ENCODE measurements at regions not wholly inside any gene's neighbourhood (a gene's known extent, or its start where the extent isn't known, plus 50 kb on each side); places are given as distances from the start of the nearest gene placed in this dataset.

GRCh38 chr1:88371436-88372023 lies 312.5 kb upstream of the PKN2 start:
- intact Hi-C loops (cut with DNase I): no loop called here
- Histone ChIP-seq H3K27me3 (no peaks in the 10 kb centered on the region), H3K36me3 (no peaks in the 10 kb centered on the region), H3K27ac (no peak overlapping the region), H3K9me3 (no peaks in the 10 kb centered on the region), H3K4me3 (no peak overlapping the region), H3K4me1 (no peaks in the 10 kb centered on the region)
- no peak for DNase-seq (ENCODE audit: low spot score in 2 of 2)
- TF ChIP-seq CTCF (IDR thresholded peaks at IDR 0.05): no peak

- intact Hi-C loops (cut with DNase I): no loop called here
- no peak overlapping the region for H3K4me3 ChIP-seq
Observed at GRCh38 chr1:88375977-88376376, 308.1 kb upstream of the PKN2 start.

GRCh38 chr1:88376421-88376820 lies 307.7 kb upstream of the PKN2 start:
- H3K36me3 ChIP-seq: no peaks in the 10 kb centered on the region
- H3K9me3 ChIP-seq: no peaks in the 10 kb centered on the region
- H3K27me3 ChIP-seq: no peaks in the 10 kb centered on the region
- H3K4me3 ChIP-seq: no peak overlapping the region
- no peak for TF ChIP-seq CTCF (IDR thresholded peaks at IDR 0.05)
- intact Hi-C loops (cut with DNase I): no loop called here
- DNase-seq (ENCODE audit: low spot score in 2 of 2): no peak
- no peaks in the 10 kb centered on the region for H3K4me1 ChIP-seq
- no peak overlapping the region for H3K27ac ChIP-seq

More at GRCh38 chr1:88375977-88376376, 308.1 kb upstream of the PKN2 start:
- H3K9me3 ChIP-seq: no peaks in the 10 kb centered on the region
- no peak for TF ChIP-seq CTCF (IDR thresholded peaks at IDR 0.05)
- no peaks in the 10 kb centered on the region for H3K4me1 ChIP-seq
- H3K36me3 ChIP-seq: no peaks in the 10 kb centered on the region
- no peak overlapping the region for H3K27ac ChIP-seq
- no peak for DNase-seq (ENCODE audit: low spot score in 2 of 2)
- H3K27me3 ChIP-seq: no peaks in the 10 kb centered on the region

- no peak overlapping the region for H3K27ac ChIP-seq
- no peak for DNase-seq (ENCODE audit: low spot score in 2 of 2)
- TF ChIP-seq CTCF (IDR thresholded peaks at IDR 0.05): no peak
- H3K27me3 ChIP-seq: no peaks in the 10 kb centered on the region
- no peaks in the 10 kb centered on the region for H3K36me3 ChIP-seq
- intact Hi-C loops (cut with DNase I): no loop called here
- no peaks in the 10 kb centered on the region for H3K9me3 ChIP-seq
- no peak overlapping the region for H3K4me3 ChIP-seq
- no peaks in the 10 kb centered on the region for H3K4me1 ChIP-seq
Observed at GRCh38 chr1:88378560-88378959, 305.5 kb upstream of the PKN2 start.

- Histone ChIP-seq H3K4me1 (no peaks in the 10 kb centered on the region), H3K36me3 (no peaks in the 10 kb centered on the region), H3K27ac (no peak overlapping the region), H3K4me3 (no peak overlapping the region), H3K9me3 (no peaks in the 10 kb centered on the region), H3K27me3 (no peaks in the 10 kb centered on the region)
- DNase-seq (ENCODE audit: low spot score in 2 of 2): no peak
- TF ChIP-seq CTCF (IDR thresholded peaks at IDR 0.05): no peak
- intact Hi-C loops (cut with DNase I): no loop called here
Observed at GRCh38 chr1:88394958-88395357, 289.1 kb upstream of the PKN2 start.

GRCh38 chr1:88398338-88398737 lies 285.7 kb upstream of the PKN2 start:
- TF ChIP-seq CTCF (IDR thresholded peaks at IDR 0.05): no peak
- intact Hi-C loops (cut with DNase I): no loop called here
- no peaks in the 10 kb centered on the region for H3K4me1 ChIP-seq
- H3K9me3 ChIP-seq: no peaks in the 10 kb centered on the region
- no peaks in the 10 kb centered on the region for H3K36me3 ChIP-seq
- H3K4me3 ChIP-seq: no peak overlapping the region
- H3K27ac ChIP-seq: no peak overlapping the region
- H3K27me3 ChIP-seq: no peaks in the 10 kb centered on the region
- no peak for DNase-seq (ENCODE audit: low spot score in 2 of 2)

Data from ascending aorta (tissue), 2 donors.